Left lung (tissue), 4 donors: ENCODE measurements at regions not wholly inside any gene's neighbourhood (a gene's known extent, or its start where the extent isn't known, plus 50 kb on each side); places are given as distances from the start of the nearest gene placed in this dataset.

ENCODE experiments used
- ATAC-seq: fragments of 200-7000 bp; cut with Tn5 transposase; one replicate; pipeline ENCODE4 v1.9.1; 2020; ENCODE audit warnings: moderate library complexity
- DNase-seq, 4 donors: peaks; one replicate each; pipeline ENCODE4 v3.0.0-alpha.2; 2013 to 2020
- H3K27ac ChIP-seq, 2 donors: fragments of 200-600 bp; sonication (generic) in 1 of 2; one replicate each; pipeline versions ENCODE4 v1.5.0 to v1.8.0; 2020 to 2021
- H3K27me3 ChIP-seq, 2 donors: fragments of 200-600 bp; sonication (generic) in 1 of 2; one replicate each; pipeline versions ENCODE4 v1.5.0 to v1.8.0; 2020 to 2021
- H3K36me3 ChIP-seq, 2 donors: fragments of 200-600 bp; sonication (generic) in 1 of 2; one replicate each; pipeline versions ENCODE4 v1.5.0 to v1.8.0; 2020 to 2021
- H3K4me1 ChIP-seq, 2 donors: fragments of 200-600 bp; one replicate each; pipeline ENCODE4 v1.8.0; 2021
- H3K4me3 ChIP-seq, 2 donors: fragments of 200-600 bp; sonication (generic) in 1 of 2; one replicate each; pipeline versions ENCODE4 v1.5.0 to v1.8.0; 2020 to 2021; ENCODE audit warnings: mild to moderate bottlenecking in 1 of 2
- H3K9me3 ChIP-seq, 2 donors: fragments of 200-600 bp; sonication (generic) in 1 of 2; one replicate each; pipeline versions ENCODE4 v1.5.0 to v1.8.0; 2020 to 2021
- CTCF ChIP-seq, 2 donors: fragments of 200-600 bp; sonication (generic) in 1 of 2; IDR thresholded peaks; one replicate each; pipeline versions ENCODE4 v1.5.0 to v1.8.0; 2021; ENCODE audit warnings: antibody characterized with exemption in 2 of 2
- intact Hi-C, 2 donors: fragments of 100-400 bp; cut with DNase I; formaldehyde crosslinking; loops; one replicate each; pipeline versions ENCODE4 v1.11.2 to v1.14.2; 2022
- donor health status: DM: no; HTN: yes; CAD: no.
- donor health status: DM: no; HTN: no; CAD: no.

DNA sequence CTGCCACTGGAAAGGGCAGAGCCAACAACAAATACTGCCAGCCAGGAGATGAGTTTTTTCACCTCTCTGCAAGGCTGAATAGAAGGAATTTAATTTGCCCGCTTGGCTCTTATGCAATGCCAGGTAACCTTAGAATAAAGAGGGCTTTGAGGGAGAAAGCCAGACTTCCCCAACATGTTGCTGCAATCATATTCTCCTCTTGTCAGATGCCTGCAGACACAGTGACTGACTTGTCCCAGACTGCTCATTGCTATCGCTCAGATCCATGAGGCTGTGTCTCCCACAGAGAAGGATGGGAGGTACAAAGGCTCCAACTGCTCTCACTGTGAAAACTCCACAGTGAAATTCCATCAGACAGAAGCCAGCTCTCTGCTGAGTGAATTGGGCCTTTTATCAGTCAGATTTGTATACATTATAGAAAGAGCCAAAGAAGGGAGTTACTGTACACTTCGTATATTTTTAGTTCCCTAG lies 517.0 kb upstream of the ID4 start:
- no peak for ATAC-seq
- Histone ChIP-seq H3K9me3 (no peaks in the 10 kb centered on the region), H3K4me1 (no peaks in the 10 kb centered on the region), H3K4me3 (no peak overlapping the region), H3K36me3 (no peaks in the 10 kb centered on the region), H3K27ac (no peak overlapping the region), H3K27me3 (no peaks in the 10 kb centered on the region)
- peak in 2 of 4 donors; percentile 57 to 80 for DNase-seq
- intact Hi-C loops: no loop called here
- TF ChIP-seq CTCF (IDR thresholded peaks at IDR 0.05): no peak

GRCh38 chr6:19322691-19323485 lies 514.3 kb upstream of the ID4 start:
- Histone ChIP-seq H3K9me3 (no peaks in the 10 kb centered on the region), H3K4me1 (no peaks in the 10 kb centered on the region), H3K36me3 (no peaks in the 10 kb centered on the region), H3K27ac (no peak overlapping the region), H3K4me3 (no peak overlapping the region), H3K27me3 (no peaks in the 10 kb centered on the region)
- ATAC-seq: peak; percentile 27
- DNase-seq: no peak
- TF ChIP-seq CTCF (IDR thresholded peaks at IDR 0.05): no peak
- intact Hi-C loops: no loop called here

- DNase-seq (no peak), ATAC-seq (no peak)
- H3K4me1 ChIP-seq: no peaks in the 10 kb centered on the region
- H3K9me3 ChIP-seq: no peaks in the 10 kb centered on the region
- no peaks in the 10 kb centered on the region for H3K36me3 ChIP-seq
- no peak overlapping the region for H3K27ac ChIP-seq
- no peak overlapping the region for H3K4me3 ChIP-seq
- TF ChIP-seq CTCF (IDR thresholded peaks at IDR 0.05): no peak
- intact Hi-C loops: no loop called here
- no peaks in the 10 kb centered on the region for H3K27me3 ChIP-seq
These were observed 512.8 kb upstream of the ID4 start for GRCh38 chr6:19324376-19324775.

DNA sequence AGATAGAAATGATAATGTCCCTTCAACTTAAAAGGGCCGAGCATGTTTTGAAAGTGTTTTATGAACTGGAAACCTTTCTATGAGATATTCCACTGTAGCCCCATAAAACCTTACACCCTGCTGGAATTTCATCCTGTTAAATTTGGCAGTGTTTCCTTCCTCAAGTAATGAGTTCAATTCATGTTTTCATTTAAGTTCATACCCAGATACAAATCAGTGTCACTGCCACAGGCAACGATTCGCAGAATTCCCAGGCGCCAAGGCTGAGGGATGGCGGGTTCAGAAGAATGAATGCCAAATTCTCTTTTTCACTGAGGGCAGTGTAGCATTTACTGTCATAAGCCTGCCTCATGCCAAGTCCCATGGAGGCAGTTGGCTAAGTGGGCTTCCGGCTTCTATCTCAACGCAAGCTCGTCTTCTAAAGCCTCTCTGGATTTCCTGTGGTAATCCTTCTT lies 511.8 kb upstream of the ID4 start:
- ATAC-seq (no peak), DNase-seq (no peak)
- H3K36me3 ChIP-seq: no peaks in the 10 kb centered on the region
- intact Hi-C loops: no loop called here
- H3K9me3 ChIP-seq: no peaks in the 10 kb centered on the region
- no peak for TF ChIP-seq CTCF (IDR thresholded peaks at IDR 0.05)
- H3K4me1 ChIP-seq: no peaks in the 10 kb centered on the region
- no peaks in the 10 kb centered on the region for H3K27me3 ChIP-seq
- no peak overlapping the region for H3K4me3 ChIP-seq
- no peak overlapping the region for H3K27ac ChIP-seq

DNA sequence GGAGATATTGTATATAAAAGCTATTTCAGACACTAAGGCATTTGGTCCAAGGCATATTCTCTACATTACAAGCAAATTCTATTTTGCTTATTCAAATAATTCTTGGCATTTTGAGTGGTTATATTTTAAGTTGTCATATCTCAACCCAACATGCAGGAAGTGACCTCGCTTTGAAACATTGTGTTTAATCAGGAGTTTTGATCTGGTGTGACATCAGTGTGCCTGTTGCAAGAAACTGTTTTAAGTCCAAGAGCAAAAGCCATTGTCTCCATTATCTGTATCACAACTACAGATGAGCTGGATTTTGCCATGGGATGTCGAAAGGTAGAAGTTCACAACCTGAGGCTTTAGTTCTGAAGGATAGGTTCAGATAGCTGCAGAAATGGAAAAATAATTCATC lies 509.9 kb upstream of the ID4 start:
- no peaks in the 10 kb centered on the region for H3K4me1 ChIP-seq
- ATAC-seq (no peak), DNase-seq (no peak)
- no peak overlapping the region for H3K27ac ChIP-seq
- H3K36me3 ChIP-seq: no peaks in the 10 kb centered on the region
- H3K4me3 ChIP-seq: no peak overlapping the region
- intact Hi-C loops: no loop called here
- H3K27me3 ChIP-seq: no peaks in the 10 kb centered on the region
- H3K9me3 ChIP-seq: no peaks in the 10 kb centered on the region
- TF ChIP-seq CTCF (IDR thresholded peaks at IDR 0.05): no peak
